ENCODE measurements at regions not wholly inside any gene's neighbourhood (a gene's known extent, or its start where the extent isn't known, plus 50 kb on each side); places are given as distances from the start of the nearest gene placed in this dataset.

GRCh38 chr22:49264696-49265095, 563.0 kb downstream of the BRD1 start:
- no peak for TF ChIP-seq CTCF (IDR thresholded peaks at IDR 0.05; ENCODE audit: insufficient read depth, low read length)
- no peak for TF ChIP-seq SPI1 (IDR thresholded peaks at IDR 0.05; ENCODE audit: borderline replicate concordance, low read depth)

Measured in HL-60 (cell line).